Activated CD8-positive, alpha-beta T cell treated with anti-CD3 and anti-CD28 coated beads for 36 hours (primary cell): ENCODE measurements at regions not wholly inside any gene's neighbourhood (a gene's known extent, or its start where the extent isn't known, plus 50 kb on each side); places are given as distances from the start of the nearest gene placed in this dataset.
"Not testable (repeated sequence)": the region's sequence is repeated elsewhere in the genome, so short reads cannot be mapped to it uniquely, and the experiment has no call there.

Experiments used
- ATAC-seq: fragments of 200-7000 bp; cut with Tn5 transposase; one replicate; pipeline ENCODE4 v1.10.0; 2021; ENCODE audit warnings: mild to moderate bottlenecking, moderate library complexity
- CTCF ChIA-PET: fragments of 350-600 bp; sonication (Branson Sonifier 250); formaldehyde crosslinking; loops from one replicate; lab custom pipeline; 2021; ENCODE audit warnings: antibody characterized with exemption; lab: Charles Lee
- POLR2A ChIA-PET: fragments of 350-600 bp; sonication (Branson Sonifier 250); formaldehyde crosslinking; loops from one replicate; lab custom pipeline; 2021; ENCODE audit warnings: antibody characterized with exemption; lab: Charles Lee
- DNase-seq: peaks from one replicate; pipeline ENCODE4 v3.0.0-alpha.2; 2020
- H3K27ac Mint-ChIP-seq: one replicate; pipeline ENCODE4 v1.8.0; 2021; ENCODE audit warnings: mild to moderate bottlenecking, mixed read lengths
- H3K27me3 Mint-ChIP-seq: one replicate; pipeline ENCODE4 v1.8.0; 2021; ENCODE audit warnings: mixed read lengths
- H3K36me3 Mint-ChIP-seq: one replicate; pipeline ENCODE4 v1.8.0; 2021; ENCODE audit warnings: low read depth, mixed read lengths
- H3K4me1 Mint-ChIP-seq: one replicate; pipeline ENCODE4 v1.8.0; 2021; ENCODE audit warnings: low read depth, mixed read lengths
- H3K4me3 Mint-ChIP-seq: one replicate; pipeline ENCODE4 v1.8.0; 2021; ENCODE audit warnings: mild to moderate bottlenecking, moderate library complexity, mixed read lengths
- H3K9me3 Mint-ChIP-seq: one replicate; pipeline ENCODE4 v1.8.0; 2021; ENCODE audit warnings: mixed read lengths
- CTCF ChIP-seq: fragments of 200-600 bp; IDR thresholded peaks from one replicate; pipeline ENCODE4 v1.8.0; 2022; ENCODE audit warnings: antibody characterized with exemption, mild to moderate bottlenecking
- intact Hi-C: fragments of 100-400 bp; cut with micrococcal nuclease; formaldehyde crosslinking; loops from one replicate; pipeline ENCODE4 v1.10.0; 2022

GRCh38 chr5:121479337-121479736 is 372.3 kb upstream of the FTMT start:
- intact Hi-C loops: no loop called here
- ChIA-PET CTCF (no interaction called here), POLR2A (no interaction called here)
- DNase-seq (no peak), ATAC-seq (no peak)
- Mint-ChIP-seq H3K36me3 (no peaks in the 10 kb centered on the region), H3K4me3 (no peak overlapping the region), H3K27ac (no peak overlapping the region), H3K9me3 (no peaks in the 10 kb centered on the region), H3K4me1 (no peaks in the 10 kb centered on the region), H3K27me3 (no peaks in the 10 kb centered on the region)
- no peak for TF ChIP-seq CTCF

GRCh38 chr5:121485281-121485680 is 366.4 kb upstream of the FTMT start:
- Mint-ChIP-seq H3K36me3 (no peaks in the 10 kb centered on the region), H3K27ac (no peak overlapping the region), H3K4me3 (no peak overlapping the region), H3K4me1 (no peaks in the 10 kb centered on the region), H3K27me3 (no peaks in the 10 kb centered on the region), H3K9me3 (peaks cover 3% of the 10 kb centered on the region)
- intact Hi-C loops: no loop called here
- ChIA-PET POLR2A (no interaction called here), CTCF (no interaction called here)
- TF ChIP-seq CTCF: no peak
- DNase-seq (no peak), ATAC-seq (no peak)

GRCh38 chr5:121485999-121486398 is 365.7 kb upstream of the FTMT start:
- H3K27me3 Mint-ChIP-seq, H3K4me1 Mint-ChIP-seq, H3K9me3 Mint-ChIP-seq, ATAC-seq, CTCF ChIA-PET, H3K36me3 Mint-ChIP-seq, H3K4me3 Mint-ChIP-seq, DNase-seq, intact Hi-C loops, POLR2A ChIA-PET, H3K27ac Mint-ChIP-seq: not testable (repeated sequence)

- CTCF ChIA-PET: no interaction called here
- ATAC-seq: no peak
- H3K9me3 Mint-ChIP-seq: peaks cover 3% of the 10 kb centered on the region
Measured at GRCh38 chr5:121489972-121490371, 361.7 kb upstream of the FTMT start.

GRCh38 chr5:121497176-121497575 is 354.5 kb upstream of the FTMT start:
- Mint-ChIP-seq H3K4me3 (no peak overlapping the region), H3K36me3 (no peaks in the 10 kb centered on the region), H3K27ac (no peak overlapping the region), H3K4me1 (no peaks in the 10 kb centered on the region), H3K27me3 (no peaks in the 10 kb centered on the region), H3K9me3 (no peaks in the 10 kb centered on the region)
- no peak for TF ChIP-seq CTCF
- POLR2A ChIA-PET: no interaction called here
- no peak for ATAC-seq
- no peak for DNase-seq
- intact Hi-C loops: no loop called here
- CTCF ChIA-PET: no interaction called here

More at GRCh38 chr5:121489972-121490371, 361.7 kb upstream of the FTMT start:
- TF ChIP-seq CTCF: no peak
- intact Hi-C loops: no loop called here
- no peak overlapping the region for H3K4me3 Mint-ChIP-seq
- no peaks in the 10 kb centered on the region for H3K36me3 Mint-ChIP-seq
- H3K27ac Mint-ChIP-seq: no peak overlapping the region
- no peaks in the 10 kb centered on the region for H3K27me3 Mint-ChIP-seq
- no peaks in the 10 kb centered on the region for H3K4me1 Mint-ChIP-seq
- POLR2A ChIA-PET: interaction anchor here (0.7 kb wide), 1 partner anchor 34 kb away, joined by 3 read pairs; no protein-coding TSS in a partner anchor
- no peak for DNase-seq

GRCh38 chr5:121500310-121500709 is 351.4 kb upstream of the FTMT start:
- H3K36me3 Mint-ChIP-seq: no peaks in the 10 kb centered on the region
- ChIA-PET CTCF (no interaction called here), POLR2A (no interaction called here)
- intact Hi-C loops: no loop called here
- no peak overlapping the region for H3K27ac Mint-ChIP-seq
- no peaks in the 10 kb centered on the region for H3K27me3 Mint-ChIP-seq
- ATAC-seq: no peak
- no peak overlapping the region for H3K4me3 Mint-ChIP-seq
- H3K9me3 Mint-ChIP-seq: no peaks in the 10 kb centered on the region
- no peak for TF ChIP-seq CTCF
- DNase-seq: no peak
- H3K4me1 Mint-ChIP-seq: no peaks in the 10 kb centered on the region
